Right lobe of liver (tissue), 4 donors: ENCODE measurements at regions not wholly inside any gene's neighbourhood (a gene's known extent, or its start where the extent isn't known, plus 50 kb on each side); places are given as distances from the start of the nearest gene placed in this dataset.

Source experiments
- POLR2A ChIP-seq: fragments of 450-650 bp; IDR thresholded peaks from one replicate; pipeline ENCODE4 v1.6.1; 2017; ENCODE audit warnings: antibody characterized with exemption, mild to moderate bottlenecking
- TF ChIP-seq, protein P1 (sequence below), 4 donors: fragments of 200-600 bp in 3 of 4; fragments of 450-650 bp in 1 of 4; IDR thresholded peaks; one replicate each; pipeline versions ENCODE4 v1.5.1 to v1.8.0; 2016 to 2022; ENCODE audit warnings: antibody characterized with exemption in 4 of 4, mild to moderate bottlenecking in 2 of 4
- donor health status: DM: no; HTN: no; CAD: no.
- donor health status: DM: no; HTN: no; CAD: no.
- donor health status: DM: no; HTN: yes; CAD: no.

DNA sequence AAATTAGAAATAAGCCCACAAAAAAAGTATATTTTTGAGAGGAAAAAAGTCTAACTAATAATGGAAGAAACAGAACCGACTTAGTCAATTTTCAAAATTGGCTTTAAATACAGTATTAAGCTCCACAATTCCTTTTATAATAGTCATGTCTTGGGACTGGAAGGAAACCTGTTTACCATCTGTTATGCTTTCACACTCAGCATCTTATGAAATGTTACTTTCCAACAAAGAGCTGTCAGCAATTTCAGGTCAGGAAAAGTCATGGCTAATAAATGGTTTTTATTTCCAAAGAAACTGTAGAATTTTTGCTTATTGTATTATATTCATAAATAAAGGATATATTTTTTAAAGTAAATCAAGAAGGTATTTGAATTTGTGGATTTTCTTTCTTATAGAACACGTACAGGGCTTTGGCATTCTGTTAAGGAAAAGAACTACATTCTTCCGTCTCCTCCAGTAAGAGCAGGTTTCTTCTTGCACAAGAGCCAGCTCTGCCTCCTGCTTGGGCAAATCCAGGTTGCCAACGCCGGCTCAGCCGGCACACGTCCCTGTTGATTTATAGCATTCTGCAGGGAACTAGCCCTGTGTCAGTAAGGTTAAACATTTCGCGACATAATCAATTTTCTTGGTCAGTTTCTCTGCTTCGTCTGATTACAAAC lies 52.9 kb upstream of the GPR12 start:
- TF ChIP-seq, protein P1, sequence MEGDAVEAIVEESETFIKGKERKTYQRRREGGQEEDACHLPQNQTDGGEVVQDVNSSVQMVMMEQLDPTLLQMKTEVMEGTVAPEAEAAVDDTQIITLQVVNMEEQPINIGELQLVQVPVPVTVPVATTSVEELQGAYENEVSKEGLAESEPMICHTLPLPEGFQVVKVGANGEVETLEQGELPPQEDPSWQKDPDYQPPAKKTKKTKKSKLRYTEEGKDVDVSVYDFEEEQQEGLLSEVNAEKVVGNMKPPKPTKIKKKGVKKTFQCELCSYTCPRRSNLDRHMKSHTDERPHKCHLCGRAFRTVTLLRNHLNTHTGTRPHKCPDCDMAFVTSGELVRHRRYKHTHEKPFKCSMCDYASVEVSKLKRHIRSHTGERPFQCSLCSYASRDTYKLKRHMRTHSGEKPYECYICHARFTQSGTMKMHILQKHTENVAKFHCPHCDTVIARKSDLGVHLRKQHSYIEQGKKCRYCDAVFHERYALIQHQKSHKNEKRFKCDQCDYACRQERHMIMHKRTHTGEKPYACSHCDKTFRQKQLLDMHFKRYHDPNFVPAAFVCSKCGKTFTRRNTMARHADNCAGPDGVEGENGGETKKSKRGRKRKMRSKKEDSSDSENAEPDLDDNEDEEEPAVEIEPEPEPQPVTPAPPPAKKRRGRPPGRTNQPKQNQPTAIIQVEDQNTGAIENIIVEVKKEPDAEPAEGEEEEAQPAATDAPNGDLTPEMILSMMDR (IDR thresholded peaks at IDR 0.05), result no peak
- no peak for TF ChIP-seq POLR2A
